ENCODE measurements at regions not wholly inside any gene's neighbourhood (a gene's known extent, or its start where the extent isn't known, plus 50 kb on each side); places are given as distances from the start of the nearest gene placed in this dataset.

GRCh38 chr12:89181271-89181920 lies 170.9 kb downstream of the DUSP6 start:
- no peak for DNase-seq

DNA sequence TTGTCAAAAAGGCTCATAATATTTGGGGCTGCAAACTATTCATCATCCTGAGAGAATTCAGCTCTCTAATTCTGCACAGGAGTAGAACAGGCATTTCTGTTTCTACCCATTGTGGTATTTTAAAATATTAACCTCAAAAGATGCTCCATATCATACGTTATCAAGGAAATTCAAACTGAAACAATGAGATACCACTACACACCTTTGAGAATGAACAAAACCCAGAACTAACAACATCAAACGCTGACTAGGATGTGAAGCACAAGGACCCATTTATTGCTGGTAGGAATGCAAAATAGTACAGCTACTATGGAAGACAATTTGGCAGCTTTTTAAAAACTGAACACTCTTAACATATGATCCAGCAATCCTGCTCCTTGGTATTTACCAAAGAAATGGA lies 171.8 kb downstream of the DUSP6 start:
- no peak for DNase-seq

GRCh38 chr12:89179983-89180382 lies 172.3 kb downstream of the DUSP6 start:
- DNase-seq = no peak

DNA sequence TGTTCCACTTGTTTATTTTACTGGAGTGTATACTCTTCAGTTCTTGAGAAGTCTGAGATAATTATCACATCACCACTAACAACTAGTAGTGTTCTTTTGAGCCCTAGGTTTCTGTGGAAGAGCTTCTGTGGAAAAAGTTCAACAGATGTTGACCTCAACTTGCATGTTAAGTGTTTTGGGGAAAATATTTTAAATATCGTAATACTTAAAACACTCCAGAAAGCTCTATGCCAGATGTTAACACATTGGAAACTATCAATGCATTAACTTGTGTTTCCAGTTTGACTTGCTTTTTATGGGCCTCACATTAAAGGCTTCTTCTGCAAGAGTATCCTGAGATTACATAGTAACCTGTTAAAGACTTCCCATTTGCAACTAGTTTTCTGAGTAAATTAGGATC lies 173.1 kb downstream of the DUSP6 start:
- DNase-seq = no peak

DNA sequence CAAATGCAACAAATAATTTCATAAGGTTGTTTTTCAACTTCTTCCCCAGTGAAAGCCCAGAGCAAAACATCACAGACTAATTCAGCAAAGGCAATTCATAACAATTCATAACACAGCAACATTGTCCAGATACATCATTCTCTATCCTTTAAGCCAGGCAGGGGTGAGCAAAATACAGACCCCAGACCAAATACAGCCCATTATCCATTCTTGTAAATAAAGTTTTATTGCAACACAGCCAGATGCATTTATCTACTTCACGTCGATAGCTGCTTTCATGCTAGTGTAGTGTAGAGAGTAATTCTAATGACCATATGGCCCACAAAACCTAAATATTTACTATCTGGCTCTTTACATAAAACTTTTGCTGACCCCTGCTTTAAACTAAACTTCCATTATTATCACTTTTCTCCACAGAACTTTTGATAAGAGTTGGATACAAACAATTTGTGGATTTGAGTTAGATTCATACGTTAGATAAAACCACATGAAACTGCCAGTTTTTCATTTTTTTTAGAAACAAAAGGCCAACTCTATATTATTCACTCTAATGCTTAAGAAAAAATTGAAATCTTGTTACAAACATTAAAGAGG lies 174.4 kb downstream of the DUSP6 start:
- no peak for DNase-seq

- no peak for DNase-seq
Measured at GRCh38 chr12:89176676-89177075, 175.6 kb downstream of the DUSP6 start.

GRCh38 chr12:89173678-89174077 lies 178.6 kb downstream of the DUSP6 start:
- no peak for DNase-seq

DNA sequence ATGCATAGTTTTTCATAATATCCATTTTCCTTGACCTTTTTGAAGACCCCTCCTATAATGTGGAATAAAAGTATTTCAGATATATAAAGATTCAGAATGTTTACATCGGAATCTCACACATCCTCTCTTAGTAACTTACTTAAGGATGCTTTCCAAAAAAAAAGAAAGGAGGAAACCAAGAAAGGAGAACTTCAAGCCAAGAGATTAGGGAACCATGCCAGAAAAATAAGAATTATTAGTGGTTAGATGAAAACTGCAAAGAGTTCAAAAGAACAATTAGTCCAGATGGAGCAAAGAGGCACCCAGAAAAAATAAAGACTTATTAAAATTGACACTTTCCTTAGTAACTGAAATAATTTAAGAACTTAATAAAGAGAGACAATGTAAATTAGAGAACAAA lies 179.2 kb downstream of the DUSP6 start:
- no peak for DNase-seq

DNA sequence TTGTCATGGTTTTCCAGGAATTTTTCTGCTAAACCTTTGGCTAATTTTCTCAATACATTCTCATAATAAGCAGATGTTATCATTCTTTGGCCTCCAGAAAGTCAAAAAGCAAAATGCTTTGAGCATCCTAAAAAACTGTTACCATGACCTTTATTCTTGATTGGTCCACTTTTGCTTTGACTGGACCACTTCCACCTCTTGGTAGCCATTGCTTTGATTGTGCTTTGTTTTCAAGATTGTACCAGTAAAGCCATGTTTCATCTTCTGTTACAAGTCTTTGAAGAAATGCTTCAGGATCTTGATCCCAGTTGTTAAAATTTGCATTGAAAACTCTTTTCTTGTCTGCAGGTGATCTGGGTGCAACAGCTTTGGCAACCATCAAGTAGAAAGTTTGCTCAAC lies 180.1 kb downstream of the DUSP6 start:
- DNase-seq = no peak

DNA sequence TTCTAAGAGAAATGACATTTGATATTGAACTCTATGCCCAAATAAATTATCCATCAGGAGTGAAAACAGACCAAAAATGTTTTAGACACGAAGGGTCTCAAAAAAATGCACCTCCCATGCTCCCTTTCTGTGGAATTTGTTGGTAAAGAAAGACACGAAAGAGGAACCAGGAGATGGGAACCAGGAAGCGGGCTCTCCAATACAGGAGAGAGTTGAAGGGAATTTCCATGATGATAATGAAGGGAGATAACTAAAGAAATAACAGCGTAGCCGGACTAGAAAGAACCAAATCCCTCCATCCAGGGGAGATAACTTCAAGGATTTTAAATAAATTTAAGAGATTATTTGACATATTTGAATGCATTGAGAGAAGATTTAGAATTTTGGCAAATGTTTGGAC lies 183.0 kb downstream of the DUSP6 start:
- no peak for DNase-seq

- DNase-seq = no peak
Measured at GRCh38 chr12:89167986-89168385, 184.3 kb downstream of the DUSP6 start.

DNA sequence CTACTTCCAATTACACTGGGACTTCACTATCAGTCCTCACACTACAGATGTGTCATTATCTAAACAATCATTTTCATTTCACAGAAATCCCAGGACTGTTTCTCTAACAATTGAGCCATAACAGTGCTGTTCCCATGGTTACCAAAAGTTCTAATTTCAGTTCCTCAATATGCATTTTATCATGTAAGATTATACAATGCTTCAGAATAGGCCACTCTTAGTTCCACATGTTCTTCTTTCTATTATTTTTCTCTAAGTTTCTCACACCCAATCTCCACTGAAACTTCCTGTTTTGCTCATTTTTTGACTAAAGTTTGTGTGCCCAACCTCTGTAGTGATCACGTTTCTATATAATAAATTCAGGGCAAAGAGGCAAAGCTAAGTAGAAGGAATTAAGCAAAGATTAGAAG lies 185.8 kb downstream of the DUSP6 start:
- no peak for DNase-seq

DNA sequence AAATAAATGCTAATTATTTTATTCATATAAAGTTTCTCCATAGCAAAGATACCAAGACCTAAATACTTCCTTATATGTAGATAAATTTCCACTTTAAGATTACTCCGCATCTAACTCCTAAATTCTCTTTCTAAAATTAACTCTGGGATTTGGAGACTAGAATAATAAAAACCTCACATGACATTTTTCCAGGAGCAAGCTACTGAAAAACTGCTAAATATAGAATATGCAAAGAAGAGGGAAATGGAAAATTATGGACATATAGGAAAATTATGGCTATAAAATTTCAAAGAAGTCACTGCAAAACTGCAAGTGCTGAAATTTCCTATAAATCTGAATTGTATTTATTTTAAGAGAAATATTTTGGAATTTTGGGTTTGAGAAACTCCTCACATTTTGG lies 186.2 kb downstream of the DUSP6 start:
- DNase-seq = no peak

DNA sequence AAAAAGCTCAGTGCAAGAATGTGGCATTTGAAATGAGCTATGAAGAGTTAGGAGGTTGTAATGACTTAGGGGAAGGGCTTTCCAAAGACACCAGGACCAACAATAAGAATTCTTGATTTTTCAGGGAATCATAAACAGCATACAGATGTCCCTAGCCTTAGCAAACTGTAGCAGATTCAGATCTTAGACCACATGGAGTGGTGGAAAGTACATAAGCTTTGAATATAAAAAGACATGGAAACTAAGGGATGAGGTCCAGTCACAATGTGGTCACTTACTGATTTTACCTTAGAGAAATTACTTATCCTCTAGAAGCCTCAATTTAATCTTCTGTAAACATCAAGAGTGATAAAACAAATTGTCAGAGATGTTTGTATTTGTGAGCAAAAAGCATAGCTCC lies 186.6 kb downstream of the DUSP6 start:
- DNase-seq = no peak

- DNase-seq = no peak
Measured at GRCh38 chr12:89163918-89164317, 188.4 kb downstream of the DUSP6 start.

DNA sequence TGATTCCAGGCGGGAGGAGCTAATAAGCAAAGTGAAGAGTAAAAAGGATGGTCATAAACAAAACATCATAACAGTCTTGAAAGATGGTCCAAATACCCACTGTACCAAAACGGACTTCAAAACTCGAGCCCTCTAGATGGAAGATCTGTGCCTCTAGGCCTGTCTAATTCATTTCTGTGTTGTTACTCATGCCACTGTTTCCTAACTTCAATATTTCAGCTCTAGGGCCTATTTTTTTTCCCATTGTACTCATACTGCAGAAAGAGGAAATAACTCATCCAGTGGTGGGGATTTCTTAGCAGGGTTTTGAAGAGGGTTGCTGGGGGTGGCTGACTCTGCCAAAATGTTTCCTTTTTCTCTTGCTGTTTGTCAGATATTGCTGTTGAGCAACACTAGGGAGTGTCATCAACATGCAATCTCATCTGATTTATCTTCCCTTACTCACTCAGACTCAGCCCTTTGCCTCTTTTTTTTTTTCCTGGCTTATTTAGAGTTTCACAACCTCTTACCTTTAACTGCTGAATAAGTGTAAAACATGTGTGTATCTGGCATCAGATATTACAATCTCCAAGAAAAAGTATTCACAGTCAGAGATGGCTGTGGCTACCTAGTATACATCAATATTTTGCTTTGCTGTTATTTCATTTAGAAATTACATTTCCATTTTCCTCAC lies 189.6 kb downstream of the DUSP6 start:
- DNase-seq = no peak

GRCh38 chr12:89161557-89161956 lies 190.7 kb downstream of the DUSP6 start:
- DNase-seq = no peak

DNA sequence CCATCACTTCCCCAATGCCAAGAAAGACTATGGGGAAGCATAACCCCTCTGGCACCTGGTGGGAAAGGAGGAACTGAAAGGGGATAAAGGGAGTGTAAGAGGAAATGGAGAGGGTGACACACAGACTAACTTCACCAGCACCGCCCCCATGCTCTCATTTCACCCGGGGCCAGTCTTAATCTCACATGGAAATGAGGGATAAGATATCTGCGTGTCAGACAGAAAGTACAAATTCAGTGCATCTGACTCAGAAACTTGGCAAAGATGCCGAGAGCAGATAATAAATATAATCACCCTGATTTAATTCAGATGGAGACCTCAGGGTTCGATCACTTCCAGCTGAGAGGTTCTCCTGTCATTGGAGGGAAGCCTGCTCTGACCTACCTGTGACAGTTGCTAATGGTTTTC lies 191.6 kb downstream of the DUSP6 start:
- DNase-seq = no peak

GRCh38 chr12:89157413-89157812 lies 194.9 kb downstream of the DUSP6 start:
- DNase-seq = no peak

DNA sequence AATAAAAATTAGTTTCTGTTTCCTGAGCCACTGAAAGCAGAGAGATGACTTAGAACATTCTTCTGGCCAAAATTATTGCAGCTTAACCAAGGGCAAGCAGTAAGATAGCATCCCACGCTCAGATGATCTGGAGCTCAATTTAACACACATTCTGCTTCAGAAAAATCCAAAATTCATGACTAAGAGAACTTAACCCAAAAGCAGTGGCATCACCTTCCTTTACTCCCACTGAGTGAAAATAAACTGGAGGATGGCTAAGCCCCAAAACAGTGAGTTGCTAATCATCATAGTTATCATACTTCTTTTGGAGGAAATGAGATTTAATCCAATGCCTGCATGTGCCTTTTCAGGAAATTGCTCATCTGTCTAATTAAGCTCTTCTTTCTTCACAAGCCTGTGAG lies 195.4 kb downstream of the DUSP6 start:
- no peak for DNase-seq

GRCh38 chr12:89156340-89156739 lies 196.0 kb downstream of the DUSP6 start:
- DNase-seq = no peak

- no peak for DNase-seq
Measured at GRCh38 chr12:89155826-89156225, 196.5 kb downstream of the DUSP6 start.

- DNase-seq = no peak
Measured at GRCh38 chr12:89154743-89155499, 197.4 kb downstream of the DUSP6 start.

DNA sequence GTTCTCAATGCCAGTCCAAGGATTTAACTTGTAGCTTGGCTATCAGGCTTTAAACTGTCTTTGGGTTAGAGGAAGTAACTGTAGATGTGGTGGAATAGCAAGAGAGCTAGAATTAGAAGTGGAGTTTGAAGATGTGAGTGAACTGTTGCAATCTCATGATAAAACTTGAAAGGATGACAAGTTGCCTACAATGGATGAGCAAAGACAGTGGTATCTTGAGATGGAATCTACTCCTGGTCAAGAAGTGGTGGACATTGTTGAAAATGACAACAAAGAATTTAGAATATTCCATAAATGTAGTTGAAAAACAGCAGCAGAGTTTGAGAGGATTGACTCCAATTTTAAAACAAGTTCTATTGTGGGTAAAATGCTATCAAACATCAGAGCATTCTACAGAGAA lies 199.0 kb downstream of the DUSP6 start:
- no peak for DNase-seq

All from NCI-H2171 (cell line).